GM23338 (cell line): ENCODE measurements at regions not wholly inside any gene's neighbourhood (a gene's known extent, or its start where the extent isn't known, plus 50 kb on each side); places are given as distances from the start of the nearest gene placed in this dataset.

ENCODE experiments used
- ATAC-seq: fragments of 200-7000 bp; cut with Tn5 transposase; 3 replicates; pipeline ENCODE4 v1.9.1; 2020
- DNase-seq: peaks from one replicate; pipeline ENCODE4 v3.0.0-alpha.2; 2015; ENCODE audit warnings: low spot score
- H2AFZ ChIP-seq: fragments of 200-600 bp; sonication (generic); 2 replicates; pipeline ENCODE4 v1.8.0; 2016; ENCODE audit warnings: antibody characterized with exemption, mild to moderate bottlenecking, moderate library complexity
- H3F3A ChIP-seq: fragments of 200-600 bp; sonication (generic); replicated peaks from 2 replicates; pipeline ENCODE4 v1.8.0; 2017; ENCODE audit warnings: antibody characterized with exemption, mixed run types, low read depth
- H3K27ac ChIP-seq: fragments of 200-600 bp; sonication (generic); 2 replicates; pipeline ENCODE4 v1.6.1; 2016; ENCODE audit warnings: low read depth
- H3K27me3 ChIP-seq: fragments of 200-600 bp; sonication (generic); 2 replicates; pipeline ENCODE4 v1.8.0; 2016; ENCODE audit warnings: mild to moderate bottlenecking, mixed run types, moderate library complexity; ENCODE audit not compliant: insufficient read depth
- H3K36me3 ChIP-seq: fragments of 200-600 bp; sonication (generic); 2 replicates; pipeline ENCODE4 v1.8.0; 2016; ENCODE audit warnings: mild to moderate bottlenecking; ENCODE audit not compliant: insufficient read depth
- H3K4me1 ChIP-seq: fragments of 200-600 bp; sonication (generic); 2 replicates; pipeline ENCODE4 v1.8.0; 2016; ENCODE audit warnings: mild to moderate bottlenecking, moderate library complexity; ENCODE audit not compliant: insufficient read depth
- H3K4me2 ChIP-seq: fragments of 200-600 bp; sonication (generic); 2 replicates; pipeline ENCODE4 v1.7.1; 2017; ENCODE audit warnings: mixed run types
- H3K4me3 ChIP-seq: fragments of 200-600 bp; sonication (generic); 2 replicates; pipeline ENCODE4 v1.6.1; 2016; ENCODE audit warnings: mixed run types
- H3K79me2 ChIP-seq: fragments of 200-600 bp; sonication (generic); replicated peaks from 2 replicates; pipeline ENCODE4 v1.8.0; 2017; ENCODE audit warnings: mild to moderate bottlenecking; ENCODE audit not compliant: insufficient read depth
- H3K9me2 ChIP-seq: fragments of 200-600 bp; sonication (generic); 2 replicates; pipeline ENCODE4 v1.8.0; 2017; ENCODE audit not compliant: insufficient read depth
- H4K20me1 ChIP-seq: fragments of 200-600 bp; sonication (generic); replicated peaks from 2 replicates; pipeline ENCODE4 v1.8.0; 2017; ENCODE audit warnings: mild to moderate bottlenecking; ENCODE audit not compliant: insufficient read depth
- H3K27ac Mint-ChIP-seq: 2 replicates; pipeline ENCODE4 v1.8.0; 2020; ENCODE audit warnings: inconsistent platforms, mild to moderate bottlenecking, moderate library complexity, mixed read lengths
- H3K27me3 Mint-ChIP-seq: 3 replicates; pipeline ENCODE4 v1.8.0; 2022; ENCODE audit warnings: low read depth, mild to moderate bottlenecking, moderate library complexity, mixed read lengths, inconsistent platforms; ENCODE audit not compliant: insufficient read depth, poor library complexity
- H3K36me3 Mint-ChIP-seq: 3 replicates; pipeline ENCODE4 v1.8.0; 2021; ENCODE audit warnings: low read depth, mild to moderate bottlenecking, inconsistent platforms, moderate library complexity, mixed read lengths
- H3K4me1 Mint-ChIP-seq: 3 replicates; pipeline ENCODE4 v1.8.0; 2020; ENCODE audit warnings: mild to moderate bottlenecking, inconsistent platforms, mixed read lengths
- H3K4me3 Mint-ChIP-seq: 3 replicates; pipeline ENCODE4 v1.8.0; 2021; ENCODE audit warnings: moderate library complexity, mild to moderate bottlenecking, inconsistent platforms, mixed read lengths
- H3K9me3 Mint-ChIP-seq: 3 replicates; pipeline ENCODE4 v1.8.0; 2020; ENCODE audit warnings: moderate library complexity, mild to moderate bottlenecking, inconsistent platforms, mixed read lengths
- CREB1 ChIP-seq: fragments of 250-450 bp; sonication (Bioruptor Pico); IDR thresholded peaks from 2 replicates; pipeline ENCODE4 v1.5.0; 2020; ENCODE audit warnings: low read depth, mild to moderate bottlenecking, moderate library complexity
- CTCF ChIP-seq, 2 experiments: fragments of 200-600 bp in 1 of 2; sonication (generic) in 1 of 2; conservative IDR thresholded peaks; 2 replicates each; pipeline versions ENCODE4 v1.5.1 to v1.6.1; 2016 to 2017; ENCODE audit warnings: antibody characterized with exemption in 2 of 2, low read depth in 2 of 2, mild to moderate bottlenecking in 2 of 2, moderate library complexity in 1 of 2
- ETS1 ChIP-seq: IDR thresholded peaks from 2 replicates; pipeline ENCODE4 v1.6.1; 2016; ENCODE audit warnings: antibody characterized with exemption
- EZH2 ChIP-seq: fragments of 200-600 bp; sonication (generic); IDR thresholded peaks from one replicate; pipeline ENCODE4 v1.8.0; 2017; ENCODE audit warnings: antibody characterized with exemption, mild to moderate bottlenecking, low read depth; ENCODE audit not compliant: unreplicated experiment
- EZH2phosphoT487 ChIP-seq: fragments of 200-600 bp; sonication (generic); IDR thresholded peaks from one replicate; pipeline ENCODE4 v1.8.1; 2018; ENCODE audit warnings: antibody characterized with exemption; ENCODE audit not compliant: unreplicated experiment
- JUNB ChIP-seq: IDR thresholded peaks from one replicate; pipeline ENCODE4 v1.6.1; 2016; ENCODE audit warnings: antibody characterized with exemption; ENCODE audit not compliant: unreplicated experiment
- NANOG ChIP-seq: IDR thresholded peaks from 2 replicates; pipeline ENCODE4 v1.6.1; 2016; ENCODE audit warnings: antibody characterized with exemption, borderline replicate concordance
- POLR2AphosphoS5 ChIP-seq: IDR thresholded peaks from 2 replicates; pipeline ENCODE4 v1.6.1; 2016; ENCODE audit warnings: antibody characterized with exemption, low read depth
- REST ChIP-seq: IDR thresholded peaks from one replicate; pipeline ENCODE4 v1.6.1; 2018; ENCODE audit warnings: antibody characterized with exemption; ENCODE audit not compliant: unreplicated experiment
- STAT1 ChIP-seq: IDR thresholded peaks from one replicate; pipeline ENCODE4 v1.6.1; 2016; ENCODE audit warnings: antibody characterized with exemption; ENCODE audit not compliant: unreplicated experiment
- ZNF114 ChIP-seq: fragments of 250-450 bp; sonication (Bioruptor Pico); IDR thresholded peaks from 2 replicates; pipeline ENCODE4 v1.5.0; 2020; ENCODE audit warnings: mild to moderate bottlenecking, moderate library complexity
- ZNF331 ChIP-seq: fragments of 250-450 bp; sonication (Bioruptor Pico); IDR thresholded peaks from 2 replicates; pipeline ENCODE4 v1.5.0; 2020; ENCODE audit warnings: low read depth, mild to moderate bottlenecking, moderate library complexity
- ZNF462 ChIP-seq: fragments of 250-450 bp; sonication (Bioruptor Pico); IDR thresholded peaks from 2 replicates; pipeline ENCODE4 v1.5.0; 2020; ENCODE audit warnings: mild to moderate bottlenecking, moderate library complexity

DNA sequence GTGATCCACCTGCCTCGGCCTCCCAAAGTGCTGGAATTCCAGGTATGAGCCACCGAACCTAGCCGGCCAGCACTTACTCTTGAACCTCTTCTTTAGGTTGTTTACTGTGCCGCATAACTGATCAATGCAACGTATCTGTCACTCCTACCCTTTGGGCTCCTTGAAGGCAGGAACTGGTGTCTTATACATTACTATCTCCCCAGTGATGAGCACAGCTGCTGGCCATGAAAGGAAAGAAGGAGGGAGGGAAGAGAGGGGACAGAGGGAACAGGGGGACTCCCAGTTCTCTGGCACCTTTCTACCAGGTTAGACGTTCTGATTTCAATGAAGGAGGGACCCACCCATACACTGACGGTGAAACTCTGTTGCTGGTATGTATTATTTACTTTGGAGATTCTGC is 111.8 kb upstream of the NANOS1 start:
- H3K27ac ChIP-seq: no peak overlapping the region
- no peak overlapping the region for H2AFZ ChIP-seq
- H3K9me2 ChIP-seq: no peaks in the 10 kb centered on the region
- no peak overlapping the region for H3K27ac Mint-ChIP-seq
- no peaks in the 10 kb centered on the region for H4K20me1 ChIP-seq
- H3K4me2 ChIP-seq: no peak overlapping the region
- no peaks in the 10 kb centered on the region for H3F3A ChIP-seq
- H3K4me3 Mint-ChIP-seq: no peak overlapping the region
- ATAC-seq (no peak), DNase-seq (no peak)
- H3K9me3 Mint-ChIP-seq: no peaks in the 10 kb centered on the region; the same call in 2 of the 3 replicates
- H3K36me3 ChIP-seq: no peaks in the 10 kb centered on the region
- no peaks in the 10 kb centered on the region for H3K79me2 ChIP-seq
- no peaks in the 10 kb centered on the region for H3K4me1 ChIP-seq
- no peaks in the 10 kb centered on the region for H3K27me3 ChIP-seq
- peaks cover 2% of the 10 kb centered on the region for H3K27me3 Mint-ChIP-seq
- no peaks in the 10 kb centered on the region for H3K36me3 Mint-ChIP-seq
- TF ChIP-seq EZH2: no peak
- TF ChIP-seq ZNF462 (CRISPR knock-in tag): no peak
- TF ChIP-seq POLR2AphosphoS5: no peak
- TF ChIP-seq JUNB: no peak
- no peak for TF ChIP-seq EZH2phosphoT487
- no peak for TF ChIP-seq NANOG
- no peak for TF ChIP-seq ZNF114 (CRISPR knock-in tag)
- TF ChIP-seq ETS1: no peak
- TF ChIP-seq STAT1: no peak
- no peak for TF ChIP-seq REST
- TF ChIP-seq ZNF331: no peak
- TF ChIP-seq CTCF (conservative IDR thresholded peaks at IDR 0.05; ENCODE audit: low read depth in 2 of 2): no peak
- no peak for TF ChIP-seq CREB1
- peaks cover 6% of the 10 kb centered on the region; the same call in 2 of the 3 replicates for H3K4me1 Mint-ChIP-seq
- H3K4me3 ChIP-seq: no peak overlapping the region
